Fibroblast of mammary gland (primary cell): ENCODE measurements at regions not wholly inside any gene's neighbourhood (a gene's known extent, or its start where the extent isn't known, plus 50 kb on each side); places are given as distances from the start of the nearest gene placed in this dataset.

Experiments used
- DNase-seq: peaks from one replicate; pipeline ENCODE4 v3.0.0-alpha.2; 2010; ENCODE audit warnings: low read depth
- H3K4me3 ChIP-seq: 2 replicates; pipeline ENCODE4 v1.5.1; 2011; ENCODE audit warnings: low read depth, mild to moderate bottlenecking, low read length, moderate library complexity; ENCODE audit not compliant: control insufficient read depth
- TF ChIP-seq, protein P1 (sequence below): conservative IDR thresholded peaks from 2 replicates; pipeline ENCODE4 v1.5.1; 2011; ENCODE audit warnings: low read depth, low read length, inconsistent platforms; ENCODE audit not compliant: control insufficient read depth, insufficient read depth

DNA sequence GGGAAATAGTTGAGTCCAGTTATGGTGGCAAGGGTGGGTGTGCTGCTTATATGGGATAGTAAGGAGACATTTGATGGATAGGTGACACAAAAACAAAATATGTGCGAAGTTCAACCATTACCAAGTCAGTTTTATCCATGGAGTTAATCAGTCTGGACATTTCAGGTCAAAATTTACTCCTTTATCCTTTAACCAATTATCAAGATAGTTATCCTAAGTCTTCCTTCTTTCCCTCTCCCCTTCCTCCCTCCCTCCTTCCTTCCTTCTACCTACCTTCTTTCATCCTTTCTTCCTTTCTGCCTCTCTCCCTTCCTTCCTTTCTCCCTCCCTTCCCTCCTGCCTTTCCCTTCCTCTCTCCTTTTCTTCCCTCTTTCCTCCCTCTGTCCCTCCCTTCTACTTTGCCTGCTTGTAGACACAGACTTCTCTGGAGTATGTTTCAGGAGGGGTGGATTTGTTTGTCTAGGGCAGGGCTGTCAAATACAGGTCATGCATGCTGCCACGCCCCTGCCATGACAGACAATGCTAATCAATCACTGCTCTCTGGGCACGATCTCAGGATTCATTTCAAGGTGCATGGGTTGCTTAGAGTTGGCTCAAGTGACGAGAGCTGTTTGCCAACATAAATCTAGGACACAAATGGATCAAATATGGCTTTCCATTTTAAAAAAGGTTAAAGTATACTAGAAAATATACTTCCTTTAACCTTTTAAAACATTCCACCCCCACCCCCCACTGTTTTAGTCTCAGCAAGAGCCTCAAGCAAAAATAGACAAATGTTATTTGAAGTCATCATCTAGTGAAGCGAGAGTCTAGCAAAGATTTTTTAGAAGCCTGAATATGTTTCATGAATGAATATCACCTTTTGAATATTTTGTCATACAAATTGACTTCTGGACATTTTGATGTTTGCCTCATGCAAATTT is 281.6 kb upstream of the CITED2 start:
- no peak overlapping the region for H3K4me3 ChIP-seq
- no peak for DNase-seq
- TF ChIP-seq, protein P1, sequence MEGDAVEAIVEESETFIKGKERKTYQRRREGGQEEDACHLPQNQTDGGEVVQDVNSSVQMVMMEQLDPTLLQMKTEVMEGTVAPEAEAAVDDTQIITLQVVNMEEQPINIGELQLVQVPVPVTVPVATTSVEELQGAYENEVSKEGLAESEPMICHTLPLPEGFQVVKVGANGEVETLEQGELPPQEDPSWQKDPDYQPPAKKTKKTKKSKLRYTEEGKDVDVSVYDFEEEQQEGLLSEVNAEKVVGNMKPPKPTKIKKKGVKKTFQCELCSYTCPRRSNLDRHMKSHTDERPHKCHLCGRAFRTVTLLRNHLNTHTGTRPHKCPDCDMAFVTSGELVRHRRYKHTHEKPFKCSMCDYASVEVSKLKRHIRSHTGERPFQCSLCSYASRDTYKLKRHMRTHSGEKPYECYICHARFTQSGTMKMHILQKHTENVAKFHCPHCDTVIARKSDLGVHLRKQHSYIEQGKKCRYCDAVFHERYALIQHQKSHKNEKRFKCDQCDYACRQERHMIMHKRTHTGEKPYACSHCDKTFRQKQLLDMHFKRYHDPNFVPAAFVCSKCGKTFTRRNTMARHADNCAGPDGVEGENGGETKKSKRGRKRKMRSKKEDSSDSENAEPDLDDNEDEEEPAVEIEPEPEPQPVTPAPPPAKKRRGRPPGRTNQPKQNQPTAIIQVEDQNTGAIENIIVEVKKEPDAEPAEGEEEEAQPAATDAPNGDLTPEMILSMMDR: no peak

DNA sequence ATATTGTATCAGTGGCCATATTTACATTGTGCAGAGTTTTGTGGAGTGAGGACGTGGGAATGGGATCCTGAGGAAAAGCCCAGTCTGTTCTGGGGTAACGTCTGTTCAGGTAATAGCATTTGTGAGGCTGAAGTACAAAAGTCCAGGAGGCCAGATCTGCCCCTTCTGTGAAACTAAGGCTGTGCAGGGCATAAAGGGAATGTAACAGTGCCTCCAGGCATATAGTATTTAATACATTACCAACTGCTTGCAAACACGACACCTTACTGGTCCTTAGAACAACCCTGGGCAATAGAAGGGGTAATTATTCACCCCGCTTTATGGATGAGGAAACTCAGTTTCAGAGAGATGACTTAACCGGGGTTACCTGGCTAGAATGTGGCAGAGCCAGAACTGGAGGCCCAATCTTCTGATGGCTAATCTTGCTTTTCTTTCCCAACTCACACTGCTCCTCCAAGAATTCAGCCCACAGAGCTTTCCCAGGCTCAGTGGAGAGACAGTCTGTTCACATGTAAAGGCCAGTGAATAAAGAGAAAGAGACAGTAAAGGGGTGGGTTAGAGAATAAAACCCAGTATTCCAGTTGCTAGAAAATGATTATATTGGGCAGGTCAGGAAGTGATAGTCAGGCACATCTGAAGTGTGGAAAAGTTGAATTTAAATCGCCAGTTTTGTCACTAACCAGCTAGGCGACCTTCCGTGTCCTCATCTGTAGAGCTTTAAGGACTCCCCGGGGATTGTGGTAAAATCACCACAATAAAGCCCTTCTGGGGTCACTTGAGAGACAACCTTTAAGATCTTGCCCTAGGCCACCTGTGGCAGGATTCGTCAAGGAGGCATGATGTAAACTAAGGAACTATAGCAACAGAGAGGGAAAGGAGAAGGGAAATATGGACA is 280.7 kb upstream of the CITED2 start:
- DNase-seq: no peak
- no peak overlapping the region for H3K4me3 ChIP-seq
- TF ChIP-seq, protein P1: no peak

DNA sequence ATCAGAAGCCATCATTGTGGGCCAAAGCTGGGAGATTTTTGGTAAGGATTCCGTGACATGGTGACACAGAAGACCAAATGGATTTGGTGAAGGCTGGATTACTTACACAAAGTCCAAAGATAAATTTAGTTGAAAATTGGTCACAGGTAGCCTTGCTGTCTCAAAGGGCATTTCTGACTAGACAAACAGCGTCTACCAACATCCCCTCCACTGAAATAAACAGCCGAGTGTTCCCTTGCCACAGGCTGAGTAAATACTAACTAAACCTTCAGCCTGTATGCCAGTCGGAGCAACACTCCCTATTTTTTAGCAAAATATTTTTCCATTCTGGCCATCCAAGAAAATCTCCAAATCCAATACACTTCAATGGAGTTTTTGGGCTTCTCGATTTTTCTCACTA is 279.9 kb upstream of the CITED2 start:
- no peak overlapping the region for H3K4me3 ChIP-seq
- TF ChIP-seq, protein P1: no peak
- no peak for DNase-seq

DNA sequence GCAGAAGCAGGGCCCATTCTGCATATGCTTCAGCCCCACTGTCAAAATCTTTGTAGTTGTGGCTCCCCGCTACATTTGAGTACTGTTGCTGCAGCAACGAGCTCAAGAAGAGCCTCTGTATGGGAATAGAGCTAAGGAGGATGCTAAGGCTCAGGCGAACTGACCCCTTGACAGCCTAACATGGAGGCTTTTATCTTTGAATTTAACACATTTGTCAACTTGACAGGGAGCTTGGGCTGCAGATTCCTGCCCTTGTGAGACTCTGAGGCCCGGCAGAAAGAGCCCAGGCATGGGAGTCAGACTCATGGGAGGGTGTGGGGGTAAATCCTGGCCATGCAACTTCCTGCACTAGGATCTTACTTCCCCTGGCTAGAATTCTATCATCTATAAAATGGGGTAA is 278.7 kb upstream of the CITED2 start:
- no peak for DNase-seq
- TF ChIP-seq, protein P1: no peak
- no peak overlapping the region for H3K4me3 ChIP-seq

DNA sequence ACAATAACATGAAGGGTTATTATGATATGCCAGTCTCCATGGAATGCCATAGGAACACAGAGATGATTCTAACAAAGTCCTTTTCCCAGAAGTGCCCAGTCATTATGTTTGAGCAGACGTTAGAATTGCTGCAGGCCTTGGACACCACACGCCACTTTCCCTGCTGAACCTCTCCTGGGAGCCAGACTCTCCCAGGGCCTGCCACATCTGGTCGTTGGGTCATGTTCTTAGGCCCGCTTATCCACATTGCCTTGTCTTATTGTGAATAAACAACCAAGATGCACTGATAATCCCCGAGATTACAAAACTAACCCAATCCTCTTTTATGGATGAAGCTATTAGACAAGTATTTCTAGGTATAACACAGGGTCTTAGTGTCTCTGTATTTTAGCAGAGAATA is 276.5 kb upstream of the CITED2 start:
- TF ChIP-seq, protein P1: no peak
- DNase-seq: no peak
- H3K4me3 ChIP-seq: no peak overlapping the region

DNA sequence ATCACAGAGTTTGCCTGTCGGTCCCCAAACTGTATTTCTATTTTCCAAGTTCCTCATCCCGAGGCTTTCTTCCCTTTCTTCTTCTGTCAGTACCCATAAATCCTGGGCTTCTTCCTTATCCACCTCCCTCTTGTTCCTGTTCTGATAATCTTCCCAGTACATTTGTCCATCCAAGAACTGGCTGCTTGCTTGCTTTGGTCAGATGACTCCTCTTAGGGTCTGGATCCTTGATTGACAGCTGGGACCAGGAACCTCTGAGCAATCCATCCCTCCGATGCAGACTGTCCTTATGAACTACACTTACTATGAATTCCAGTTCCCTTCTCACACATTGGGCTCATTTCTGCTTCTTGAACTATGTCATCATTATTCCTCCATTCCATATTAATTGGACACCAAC is 275.3 kb upstream of the CITED2 start:
- TF ChIP-seq, protein P1: no peak
- no peak for DNase-seq
- H3K4me3 ChIP-seq: no peak overlapping the region
